Adrenal gland (tissue), 9 donors: ENCODE measurements at regions not wholly inside any gene's neighbourhood (a gene's known extent, or its start where the extent isn't known, plus 50 kb on each side); places are given as distances from the start of the nearest gene placed in this dataset.

Experiments
- DNase-seq, 7 donors: peaks; one replicate each; pipeline ENCODE4 v3.0.0-alpha.2; 2019 to 2020
- H3K27ac ChIP-seq, 5 donors: fragments of 200-600 bp; sonication (generic) in 4 of 5; 1 replicate in 3 of 5; 2 replicates in 2 of 5; pipeline versions ENCODE4 v1.5.1 to v1.8.0; 2016 to 2020; ENCODE audit warnings: mild to moderate bottlenecking in 1 of 5
- H3K27me3 ChIP-seq: fragments of 200-600 bp; 2 replicates; pipeline ENCODE4 v1.8.0; 2021
- H3K36me3 ChIP-seq, 2 donors: fragments of 200-600 bp; replicated peaks in 1 of 2; 1 replicate in 1 of 2; 2 replicates in 1 of 2; pipeline versions ENCODE4 v1.5.1 to v1.8.0; 2018 to 2022
- H3K4me1 ChIP-seq, 2 donors: fragments of 200-600 bp; replicated peaks in 1 of 2; 1 replicate in 1 of 2; 2 replicates in 1 of 2; pipeline versions ENCODE4 v1.5.1 to v1.8.0; 2018 to 2021
- H3K4me3 ChIP-seq, 4 donors: fragments of 200-600 bp; sonication (generic) in 3 of 4; one replicate each; pipeline ENCODE4 v1.5.1; 2016 to 2018
- H3K9me3 ChIP-seq, 3 donors: fragments of 200-600 bp; sonication (generic) in 1 of 3; replicated peaks in 1 of 3; 1 replicate in 2 of 3; 2 replicates in 1 of 3; pipeline versions ENCODE4 v1.5.1 to v1.8.0; 2016 to 2021
- POLR2A ChIP-seq, 2 donors: fragments of 450-650 bp; IDR thresholded peaks; one replicate each; pipeline ENCODE4 v1.6.1; 2017; ENCODE audit warnings: antibody characterized with exemption in 2 of 2, mild to moderate bottlenecking in 2 of 2, moderate library complexity in 1 of 2
- WGBS, 4 donors: extraction: QIAGEN DNeasy Blood & Tissue Kit in 2 of 4; methylation state at CpG; one replicate each; pipeline versions ENCODE4 v1.1.5 to v1.1.7; 2013 to 2017; 5-methylcytosine and 5-hydroxymethylcytosine counted together
- intact Hi-C, 2 donors: fragments of 100-400 bp; cut with DNase I; formaldehyde crosslinking; loops; one replicate each; pipeline versions ENCODE4 v1.14.1 to v1.15.0; 2022 to 2023
- TF ChIP-seq, protein P1 (sequence below), 6 experiments: fragments of 450-650 bp in 4 of 6; fragments of 200-600 bp in 2 of 6; sonication (generic) in 1 of 6; IDR thresholded peaks; 1 replicate in 5 of 6; 2 replicates in 1 of 6; pipeline versions ENCODE4 v1.5.1 to v1.8.0; 2016 to 2021; ENCODE audit warnings: antibody characterized with exemption in 6 of 6, mild to moderate bottlenecking in 2 of 6, moderate library complexity in 1 of 6
- donor health status: healthy with polysubstance abuse.
- donor health status: Bipolar disorder and iron deficiency.
- donor health status: DM: yes; HTN: yes; CAD: no.
- donor health status: DM: no; HTN: no; CAD: no.
- donor health status: DM: no; HTN: no; CAD: no.

DNA sequence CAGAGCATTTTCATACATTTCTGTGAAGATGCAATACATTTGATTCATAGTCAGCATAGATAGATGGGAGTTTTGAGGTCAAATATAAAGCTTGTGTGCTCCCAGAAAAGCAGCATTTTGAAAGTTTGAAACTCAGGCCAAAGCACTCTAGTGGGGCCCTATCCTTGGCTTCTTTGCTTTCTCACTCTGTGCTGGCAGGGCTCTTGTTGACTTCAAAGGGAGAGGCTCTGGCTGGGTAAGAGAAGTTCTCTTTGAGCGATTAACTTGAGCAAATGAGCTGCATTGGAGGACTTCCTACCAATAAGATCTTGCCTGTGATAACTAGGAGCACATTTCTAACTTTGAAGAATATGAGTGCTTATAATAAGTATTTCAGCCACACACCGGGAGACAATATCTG is 214.0 kb upstream of the RARB start:
- Histone ChIP-seq H3K4me3 (no peak overlapping the region), H3K27ac (no peak overlapping the region), H3K9me3 (no peaks in the 10 kb centered on the region), H3K4me1 (no peaks in the 10 kb centered on the region), H3K36me3 (no peaks in the 10 kb centered on the region), H3K27me3 (no peaks in the 10 kb centered on the region)
- WGBS, 4 donors = 57 to 82% (median 70%) methylated on average over 2 of the region's 2 CpGs
- no peak for TF ChIP-seq POLR2A (IDR thresholded peaks at IDR 0.05)
- TF ChIP-seq, protein P1, sequence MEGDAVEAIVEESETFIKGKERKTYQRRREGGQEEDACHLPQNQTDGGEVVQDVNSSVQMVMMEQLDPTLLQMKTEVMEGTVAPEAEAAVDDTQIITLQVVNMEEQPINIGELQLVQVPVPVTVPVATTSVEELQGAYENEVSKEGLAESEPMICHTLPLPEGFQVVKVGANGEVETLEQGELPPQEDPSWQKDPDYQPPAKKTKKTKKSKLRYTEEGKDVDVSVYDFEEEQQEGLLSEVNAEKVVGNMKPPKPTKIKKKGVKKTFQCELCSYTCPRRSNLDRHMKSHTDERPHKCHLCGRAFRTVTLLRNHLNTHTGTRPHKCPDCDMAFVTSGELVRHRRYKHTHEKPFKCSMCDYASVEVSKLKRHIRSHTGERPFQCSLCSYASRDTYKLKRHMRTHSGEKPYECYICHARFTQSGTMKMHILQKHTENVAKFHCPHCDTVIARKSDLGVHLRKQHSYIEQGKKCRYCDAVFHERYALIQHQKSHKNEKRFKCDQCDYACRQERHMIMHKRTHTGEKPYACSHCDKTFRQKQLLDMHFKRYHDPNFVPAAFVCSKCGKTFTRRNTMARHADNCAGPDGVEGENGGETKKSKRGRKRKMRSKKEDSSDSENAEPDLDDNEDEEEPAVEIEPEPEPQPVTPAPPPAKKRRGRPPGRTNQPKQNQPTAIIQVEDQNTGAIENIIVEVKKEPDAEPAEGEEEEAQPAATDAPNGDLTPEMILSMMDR (IDR thresholded peaks at IDR 0.05) = no peak
- DNase-seq = no peak
- intact Hi-C loops = no loop called here

DNA sequence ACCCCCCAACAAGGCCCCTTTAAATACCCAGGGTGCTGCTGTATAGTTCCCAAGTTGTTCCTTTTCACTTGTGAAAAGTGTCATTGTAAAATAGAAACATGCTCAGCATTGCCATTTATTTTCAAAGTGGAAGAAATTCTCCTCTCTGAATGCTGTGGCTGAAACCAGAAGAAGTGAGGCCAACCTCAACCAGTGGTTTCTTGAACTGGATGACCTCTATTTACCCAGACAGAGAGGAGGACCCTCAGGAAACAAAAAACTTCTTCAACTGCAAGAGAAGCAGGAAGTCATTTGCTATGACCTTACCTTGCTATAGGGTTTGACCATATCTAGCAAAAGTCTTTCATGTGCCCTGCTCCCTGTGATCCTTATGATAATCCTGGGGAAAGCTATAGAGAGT is 209.7 kb upstream of the RARB start:
- no peaks in the 10 kb centered on the region for H3K9me3 ChIP-seq
- no peak for DNase-seq
- TF ChIP-seq POLR2A (IDR thresholded peaks at IDR 0.05) = no peak
- TF ChIP-seq, protein P1 (IDR thresholded peaks at IDR 0.05) = no peak
- H3K27ac ChIP-seq = no peak overlapping the region
- H3K4me3 ChIP-seq = no peak overlapping the region
- no peaks in the 10 kb centered on the region for H3K4me1 ChIP-seq
- H3K27me3 ChIP-seq = no peaks in the 10 kb centered on the region
- H3K36me3 ChIP-seq = no peaks in the 10 kb centered on the region
- intact Hi-C loops = no loop called here

DNA sequence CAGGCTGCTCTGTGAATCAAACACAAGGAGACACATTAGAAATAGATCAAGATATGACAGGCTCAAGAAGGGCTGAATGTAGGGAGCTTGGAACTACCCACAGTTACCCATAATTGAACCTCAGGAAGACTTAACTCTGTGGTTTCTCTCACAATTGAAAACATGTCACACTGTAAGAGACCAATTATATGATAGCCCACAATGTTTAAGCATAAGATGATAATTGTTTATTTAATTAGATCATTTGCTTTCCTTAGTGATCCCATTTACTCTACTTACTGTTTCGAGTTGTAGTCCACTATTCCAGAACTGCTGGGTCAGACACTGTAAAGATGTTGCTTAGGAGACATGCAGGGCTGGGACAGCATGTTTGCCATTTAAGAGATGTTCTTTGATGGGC is 201.3 kb upstream of the RARB start:
- Histone ChIP-seq H3K4me1 (no peaks in the 10 kb centered on the region), H3K27me3 (no peaks in the 10 kb centered on the region), H3K36me3 (no peaks in the 10 kb centered on the region), H3K4me3 (no peak overlapping the region), H3K27ac (no peak overlapping the region), H3K9me3 (no peaks in the 10 kb centered on the region)
- TF ChIP-seq, protein P1 (IDR thresholded peaks at IDR 0.05) = no peak
- no peak for TF ChIP-seq POLR2A (IDR thresholded peaks at IDR 0.05)
- intact Hi-C loops = no loop called here
- WGBS, 4 donors = 30 to 77% (median 55%) methylated on average over 1 of the region's 1 CpG
- DNase-seq = no peak

DNA sequence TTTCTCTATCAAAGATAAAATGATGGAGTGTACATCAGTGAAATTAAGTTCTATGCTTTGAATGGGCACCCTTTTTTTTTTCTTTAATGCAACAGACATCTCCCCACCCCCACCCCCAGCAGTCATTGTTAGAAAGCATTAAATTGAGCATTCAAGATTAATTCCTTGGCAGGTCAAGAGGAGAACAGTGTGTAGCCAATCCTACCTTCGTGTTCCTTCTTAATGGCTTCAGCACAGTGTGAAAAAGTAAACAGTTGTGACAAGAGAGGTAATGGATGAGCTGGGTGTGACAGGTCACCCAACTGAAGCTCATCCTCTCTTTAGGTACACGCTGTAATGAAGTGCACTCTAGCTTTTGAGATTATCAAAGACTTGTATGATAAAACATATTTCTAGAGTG is 198.5 kb upstream of the RARB start:
- no peaks in the 10 kb centered on the region for H3K4me1 ChIP-seq
- H3K4me3 ChIP-seq = no peak overlapping the region
- TF ChIP-seq POLR2A (IDR thresholded peaks at IDR 0.05) = no peak
- TF ChIP-seq, protein P1 (IDR thresholded peaks at IDR 0.05) = no peak
- H3K27me3 ChIP-seq = no peaks in the 10 kb centered on the region
- DNase-seq = no peak
- 14 to 36% (median 34%) methylated on average over 2 of the region's 2 CpGs for WGBS, 4 donors
- H3K27ac ChIP-seq = no peak overlapping the region
- H3K36me3 ChIP-seq = no peaks in the 10 kb centered on the region
- intact Hi-C loops = no loop called here
- no peaks in the 10 kb centered on the region for H3K9me3 ChIP-seq
